ENCODE measurements at regions not wholly inside any gene's neighbourhood (a gene's known extent, or its start where the extent isn't known, plus 50 kb on each side); places are given as distances from the start of the nearest gene placed in this dataset.
"Not testable (repeated sequence)": the region's sequence is repeated elsewhere in the genome, so short reads cannot be mapped to it uniquely, and the experiment has no call there.

DNA sequence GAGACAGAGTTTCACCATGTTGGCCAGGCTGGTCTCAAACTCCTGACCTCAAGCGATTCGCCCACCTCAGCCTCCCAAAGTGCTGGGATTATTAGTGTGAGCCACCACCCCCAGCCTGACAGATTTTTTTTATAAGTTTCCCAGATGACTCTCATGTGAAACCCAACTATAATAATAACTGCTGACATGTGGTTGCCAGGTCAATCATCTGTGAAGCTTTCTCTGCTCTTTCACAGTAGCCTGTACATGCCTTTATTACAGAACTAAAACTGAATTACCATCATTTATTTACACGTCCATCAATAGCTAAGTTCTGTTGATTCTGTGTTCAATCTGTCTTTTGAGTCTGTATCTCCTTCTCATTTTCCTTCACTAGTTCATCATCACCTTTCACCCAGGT, 218.5 kb downstream of the RPS29 start:
- DNase-seq (ENCODE audit: low spot score), result no peak

DNA sequence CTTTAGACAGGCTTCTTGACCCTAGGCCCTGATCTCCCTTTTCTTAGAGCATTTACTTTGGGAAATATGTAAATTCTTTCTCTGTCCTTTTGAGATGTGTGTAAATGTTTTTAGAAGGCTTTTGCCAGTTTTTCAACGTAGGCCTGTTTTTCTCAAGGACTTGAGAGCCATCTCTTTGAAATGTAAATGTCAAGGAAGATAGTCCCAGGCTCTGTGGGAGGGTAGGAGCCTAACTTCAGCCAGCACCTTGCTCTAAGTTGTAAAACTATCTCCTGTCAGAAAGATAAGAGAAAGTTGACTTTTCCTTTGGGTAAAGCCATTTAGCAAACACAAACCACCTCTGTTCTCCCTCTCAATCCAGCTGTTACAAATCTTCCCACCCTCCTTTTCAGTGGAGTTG, 219.8 kb downstream of the RPS29 start:
- DNase-seq (ENCODE audit: low spot score), result no peak

DNA sequence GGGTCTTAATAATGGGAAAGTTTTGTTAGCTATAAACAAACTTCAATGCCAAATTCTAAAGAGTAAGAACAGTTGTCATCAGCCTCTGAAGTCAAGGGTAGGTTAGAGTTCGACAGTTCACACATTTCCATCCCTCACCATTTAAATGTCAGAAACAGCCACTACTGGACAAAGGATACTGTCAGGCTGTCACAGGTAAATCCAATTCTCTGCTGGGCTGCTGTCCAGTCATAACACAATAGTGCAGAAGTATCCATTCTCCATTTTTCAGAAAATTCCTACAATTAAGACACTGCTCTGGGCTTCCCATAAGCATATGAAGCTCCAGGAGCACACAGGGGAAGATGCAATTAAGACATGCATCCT, 221.4 kb downstream of the RPS29 start:
- DNase-seq (ENCODE audit: low spot score), result no peak

DNA sequence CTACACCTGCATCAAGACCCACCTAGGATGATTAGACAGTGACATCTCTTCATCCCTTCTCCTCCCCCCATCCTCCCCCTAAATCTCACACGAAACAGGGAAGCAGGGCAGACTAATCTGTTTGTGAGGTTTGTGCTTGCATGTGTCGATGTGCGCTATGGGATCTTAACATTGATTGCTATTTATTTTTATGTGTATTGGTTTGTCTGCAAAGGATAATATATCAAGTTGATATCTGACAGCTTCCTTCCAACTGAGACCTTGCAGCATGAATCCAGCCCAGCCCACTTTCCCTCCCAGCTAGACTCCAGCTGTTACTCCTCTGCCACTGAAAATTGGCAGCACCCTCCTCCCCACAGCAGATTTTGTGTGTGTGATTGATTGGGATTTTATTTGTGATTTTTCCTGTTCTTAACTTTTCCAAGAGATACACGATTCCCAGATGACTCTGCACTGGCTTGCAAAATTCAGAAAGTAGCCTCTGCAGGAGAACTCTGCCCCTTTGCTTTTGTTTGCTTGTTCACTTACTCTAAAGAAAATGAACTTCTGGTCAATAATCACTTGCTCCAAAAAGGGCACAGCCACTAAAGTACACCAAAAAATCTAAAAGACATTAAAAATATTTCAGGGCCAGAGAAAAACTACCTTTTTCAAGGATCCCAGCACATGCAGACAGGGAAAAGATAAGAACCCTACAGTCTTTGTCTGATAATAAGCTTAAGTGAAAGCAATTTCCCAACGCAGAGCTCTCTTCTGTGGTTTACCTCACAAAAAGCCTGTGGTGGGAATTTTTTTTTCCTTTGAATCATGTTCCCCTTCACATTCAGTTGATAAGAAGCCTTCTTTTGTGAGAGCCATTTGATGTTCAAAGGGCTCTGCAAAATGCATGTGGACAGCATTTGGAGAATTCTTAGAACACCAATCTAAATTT, 222.1 kb downstream of the RPS29 start:
- DNase-seq (ENCODE audit: low spot score), result no peak

DNA sequence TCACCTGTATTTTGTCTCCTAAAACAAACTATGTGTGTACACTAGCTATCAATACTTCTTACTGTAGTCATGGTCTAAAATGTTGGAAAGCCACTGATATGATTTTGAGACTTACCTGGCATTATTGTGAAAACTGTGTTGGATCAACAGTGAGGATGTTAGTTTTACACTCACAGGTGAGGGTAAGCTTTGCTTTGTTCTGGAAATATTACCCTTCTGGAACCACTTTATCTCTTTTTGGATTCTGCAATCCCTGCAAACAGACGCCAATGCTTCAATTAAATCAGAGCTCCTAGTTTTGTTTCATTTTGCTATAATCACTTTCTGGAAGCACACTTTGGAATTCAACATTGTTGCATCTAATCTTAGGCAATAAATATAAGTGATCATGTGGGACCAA, 223.3 kb downstream of the RPS29 start:
- no peak for DNase-seq (ENCODE audit: low spot score)

DNA sequence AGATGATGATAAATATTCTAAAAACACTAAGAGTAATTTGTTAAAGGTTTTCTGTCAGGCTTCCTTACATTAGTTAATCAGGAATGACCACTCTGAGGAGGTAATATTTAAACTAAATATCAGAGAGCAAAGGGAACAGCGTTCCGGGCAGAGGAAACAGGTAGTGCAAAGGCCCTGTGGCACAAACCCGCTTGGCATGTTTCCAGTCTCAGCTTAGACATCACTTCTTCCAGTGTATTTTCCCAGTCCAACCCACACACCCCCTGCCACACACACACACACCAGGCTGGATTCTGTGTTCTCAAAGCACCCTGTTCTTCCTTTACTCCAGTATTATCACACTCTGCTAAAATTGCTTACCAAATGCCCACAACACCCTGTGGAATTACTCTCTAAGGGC, 247.1 kb downstream of the RPS29 start:
- no peak for DNase-seq (ENCODE audit: low spot score)

DNA sequence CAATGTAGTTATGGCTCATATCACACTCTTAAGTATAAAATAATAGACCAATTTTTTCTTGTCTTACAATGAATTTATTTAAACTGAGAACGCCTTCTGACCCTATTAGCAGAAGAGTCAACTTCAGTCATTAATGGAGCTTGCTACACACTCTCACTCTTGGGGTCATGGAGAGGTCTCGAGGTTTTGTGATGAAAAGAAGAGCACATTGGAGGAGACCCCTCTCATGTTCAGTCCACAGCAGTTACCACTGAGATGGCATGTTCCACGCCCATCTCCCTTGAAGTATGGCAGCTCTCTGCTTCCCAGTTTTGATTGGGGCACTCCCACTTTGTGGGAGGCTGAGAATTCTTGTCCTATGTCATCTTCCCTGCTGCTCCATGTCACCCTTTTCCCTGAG, 266.4 kb downstream of the RPS29 start:
- no peak for DNase-seq (ENCODE audit: low spot score)

DNA sequence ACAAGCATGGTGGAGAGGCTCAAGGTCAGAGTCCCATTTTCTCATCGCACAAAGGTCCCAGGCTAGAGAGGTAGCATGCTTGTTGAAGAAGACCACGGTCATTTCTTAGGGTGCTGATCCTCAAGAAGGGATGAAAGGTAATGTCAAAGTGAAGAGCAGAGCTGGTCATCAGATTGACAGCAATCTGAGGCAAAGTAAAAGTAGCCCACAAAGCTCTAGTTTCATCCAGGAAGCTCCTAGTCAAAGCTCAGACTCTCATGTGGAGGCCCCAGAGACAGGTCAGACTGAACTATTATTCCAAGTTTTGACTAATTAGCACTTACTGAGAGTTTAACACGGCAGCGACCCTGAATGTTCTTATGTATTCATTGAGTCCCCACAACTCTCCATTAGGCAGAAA, 270.6 kb downstream of the RPS29 start:
- no peak for DNase-seq (ENCODE audit: low spot score)

DNA sequence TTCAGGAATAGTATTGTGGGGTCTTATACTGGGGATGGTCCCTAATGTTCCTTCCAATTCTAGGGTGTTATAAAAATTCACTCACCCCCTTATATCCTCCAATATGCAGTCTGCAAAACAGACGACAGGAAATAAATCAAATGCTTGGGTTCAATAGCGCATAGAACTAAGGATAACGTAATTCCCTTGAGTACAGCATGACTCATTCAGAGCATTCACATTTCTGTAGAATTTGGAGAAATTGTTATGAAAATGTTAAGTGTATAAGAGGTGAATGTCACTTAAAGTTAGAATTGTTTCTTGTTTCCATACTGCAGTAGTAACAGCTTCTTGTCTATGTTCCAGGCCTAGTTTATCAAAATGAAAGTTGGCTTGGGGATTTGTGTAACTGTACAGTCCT, 271.4 kb downstream of the RPS29 start:
- no peak for DNase-seq (ENCODE audit: low spot score)

DNA sequence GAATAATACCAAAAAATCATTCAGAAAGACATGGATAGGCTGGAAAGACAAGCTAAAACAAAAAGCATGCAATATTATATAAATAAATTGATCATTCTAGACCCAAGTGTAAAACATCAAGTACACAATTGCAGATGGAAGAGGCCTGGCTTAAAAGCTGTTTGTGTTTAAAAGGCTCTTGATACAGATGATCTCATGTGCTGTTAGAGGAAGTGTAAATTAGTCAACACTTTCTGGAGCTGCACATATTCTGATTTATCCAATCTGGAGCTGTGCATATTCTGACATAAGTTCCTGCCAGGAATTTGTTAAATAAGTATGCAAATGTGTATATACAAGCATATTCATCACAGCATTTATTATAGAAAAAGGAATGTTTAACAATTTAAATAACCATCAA, 273.1 kb downstream of the RPS29 start:
- no peak for DNase-seq (ENCODE audit: low spot score)

DNA sequence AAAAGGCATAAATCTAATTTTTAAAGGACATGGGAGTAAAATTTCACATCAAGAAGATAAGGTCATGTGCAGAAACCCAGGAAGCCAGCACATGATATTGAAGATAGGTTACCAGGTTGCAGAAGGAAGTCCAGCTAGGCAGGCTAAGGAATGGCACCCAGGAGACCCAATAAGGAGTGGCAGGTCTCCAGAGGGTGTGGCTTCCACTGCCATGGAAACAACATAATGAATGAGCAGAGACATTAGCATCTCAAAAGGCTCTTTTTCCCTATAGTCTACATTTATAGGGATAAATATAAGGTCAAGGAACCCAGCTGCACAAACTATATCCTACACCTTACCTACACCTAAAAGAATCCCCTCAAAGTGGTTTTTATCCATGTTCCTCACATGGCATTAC, 275.9 kb downstream of the RPS29 start:
- no peak for DNase-seq (ENCODE audit: low spot score)

DNA sequence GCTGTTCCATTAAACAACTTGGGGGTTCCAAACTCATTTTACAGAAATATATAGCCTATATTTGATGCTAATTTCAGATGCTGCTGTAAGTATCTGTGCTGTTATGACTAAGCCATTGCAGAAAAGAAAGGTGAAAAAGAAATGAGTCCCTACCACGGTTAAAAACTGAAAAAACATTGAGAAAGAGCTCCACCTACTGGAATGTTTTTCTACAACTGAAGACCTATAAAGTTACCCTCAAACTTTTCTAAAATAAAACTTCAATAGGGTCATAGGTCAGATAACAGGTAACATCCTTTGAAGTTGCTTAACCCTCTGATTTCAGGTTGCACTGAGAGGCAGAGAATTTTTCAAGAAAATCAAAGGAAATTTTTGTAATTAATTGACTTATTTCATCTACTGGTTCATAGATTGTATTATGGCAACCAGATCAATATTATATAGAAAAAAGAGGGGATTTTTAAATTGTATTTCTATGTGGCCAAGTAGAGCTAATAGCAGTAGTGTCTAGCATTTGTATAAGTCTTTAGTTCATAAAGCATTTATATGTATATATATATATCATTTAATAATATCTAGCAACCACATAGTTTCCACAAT, 279.9 kb downstream of the RPS29 start:
- DNase-seq (ENCODE audit: low spot score), result peak; percentile 18

DNA sequence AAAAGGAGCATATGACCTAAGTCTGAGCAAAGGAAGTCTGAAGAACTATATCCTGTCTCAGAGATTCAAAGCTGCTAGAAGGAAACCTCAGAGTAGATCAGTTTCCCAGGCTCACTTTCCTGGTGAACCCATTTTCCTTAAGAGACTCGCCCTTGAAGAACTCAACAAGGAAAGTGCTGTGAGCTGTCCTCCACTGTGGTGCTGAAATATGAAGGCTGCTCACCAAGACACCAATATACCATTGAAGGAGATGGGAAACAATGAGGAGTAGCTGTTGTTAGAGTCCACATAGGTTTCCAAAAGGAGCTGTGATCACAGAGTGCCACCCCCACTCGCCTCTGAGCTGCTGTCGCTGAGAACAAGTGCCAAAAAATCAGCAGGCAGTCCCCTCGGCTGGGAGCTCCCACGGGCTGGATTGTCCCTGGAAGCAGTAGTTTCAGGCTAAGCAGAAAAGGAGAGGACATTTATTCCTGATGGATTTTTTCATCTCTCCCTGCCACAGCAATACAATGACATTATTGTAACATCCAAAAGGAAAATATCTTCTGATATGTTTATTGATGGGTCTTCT, 282.1 kb downstream of the RPS29 start:
- DNase-seq (ENCODE audit: low spot score), result peak; percentile 15

DNA sequence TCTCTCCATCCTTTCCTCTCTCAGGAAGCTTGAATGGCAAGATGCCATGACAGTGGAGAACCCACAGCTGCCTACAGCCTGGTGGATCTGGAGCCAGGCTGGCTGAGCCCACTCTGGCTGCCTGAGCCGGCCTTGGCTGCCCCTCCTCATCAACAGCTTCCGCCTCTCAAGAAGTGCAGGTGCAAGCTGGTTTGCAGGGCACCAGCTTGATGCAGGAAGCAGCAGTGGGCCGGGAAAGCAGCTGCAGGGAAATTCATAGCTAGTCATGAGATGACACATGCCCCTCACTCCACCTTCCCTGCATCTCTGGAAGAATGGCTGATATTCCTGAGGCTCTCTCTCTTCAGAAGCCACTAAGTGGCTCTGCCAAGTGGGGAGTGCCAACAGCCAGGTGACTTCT, 289.1 kb downstream of the RPS29 start:
- no peak for DNase-seq (ENCODE audit: low spot score)

DNA sequence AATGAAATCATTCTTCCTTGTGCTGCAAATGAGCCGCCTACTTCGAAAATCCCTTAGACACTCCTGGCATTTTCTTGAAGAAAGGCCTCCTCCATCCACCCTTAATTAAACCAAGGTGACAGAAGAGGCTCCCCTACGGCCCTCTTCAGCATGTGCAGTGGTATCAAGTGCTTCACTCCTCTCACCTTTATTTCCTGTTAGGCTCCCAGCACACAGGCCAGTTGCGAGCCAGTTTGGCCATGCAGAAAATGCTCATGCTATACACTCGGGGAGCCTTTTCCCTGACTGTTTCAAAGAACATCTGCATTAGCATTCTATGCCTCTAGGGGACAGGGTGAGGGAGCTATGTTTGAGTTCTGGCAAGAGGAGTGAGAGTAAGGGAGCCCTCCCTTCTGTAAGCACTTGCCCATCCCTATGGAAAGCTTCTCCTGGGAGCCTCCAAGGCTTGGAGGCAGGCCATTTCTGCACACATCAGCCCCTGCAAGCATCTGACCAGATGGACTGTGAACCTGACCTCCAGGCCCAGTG, 291.5 kb downstream of the RPS29 start:
- no peak for DNase-seq (ENCODE audit: low spot score)

DNA sequence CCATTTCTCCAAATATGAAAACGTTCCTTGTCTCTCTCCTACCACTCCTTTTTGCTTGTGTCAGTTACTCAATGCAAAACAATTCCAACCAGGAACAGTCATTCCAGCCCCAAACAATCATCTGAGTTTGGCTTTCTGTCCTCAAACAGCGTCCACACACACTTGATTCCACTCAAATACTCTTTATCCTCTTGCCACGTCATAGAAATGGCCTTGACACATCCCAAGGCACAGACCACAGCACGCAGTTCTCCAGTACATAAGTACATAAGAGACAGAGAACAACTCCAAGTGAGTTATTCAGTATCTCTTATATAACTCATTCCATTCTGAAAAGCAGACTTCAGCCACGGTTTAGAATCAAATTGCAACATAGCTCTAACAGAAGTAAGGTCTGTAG, 299.2 kb downstream of the RPS29 start:
- no peak for DNase-seq (ENCODE audit: low spot score)

DNA sequence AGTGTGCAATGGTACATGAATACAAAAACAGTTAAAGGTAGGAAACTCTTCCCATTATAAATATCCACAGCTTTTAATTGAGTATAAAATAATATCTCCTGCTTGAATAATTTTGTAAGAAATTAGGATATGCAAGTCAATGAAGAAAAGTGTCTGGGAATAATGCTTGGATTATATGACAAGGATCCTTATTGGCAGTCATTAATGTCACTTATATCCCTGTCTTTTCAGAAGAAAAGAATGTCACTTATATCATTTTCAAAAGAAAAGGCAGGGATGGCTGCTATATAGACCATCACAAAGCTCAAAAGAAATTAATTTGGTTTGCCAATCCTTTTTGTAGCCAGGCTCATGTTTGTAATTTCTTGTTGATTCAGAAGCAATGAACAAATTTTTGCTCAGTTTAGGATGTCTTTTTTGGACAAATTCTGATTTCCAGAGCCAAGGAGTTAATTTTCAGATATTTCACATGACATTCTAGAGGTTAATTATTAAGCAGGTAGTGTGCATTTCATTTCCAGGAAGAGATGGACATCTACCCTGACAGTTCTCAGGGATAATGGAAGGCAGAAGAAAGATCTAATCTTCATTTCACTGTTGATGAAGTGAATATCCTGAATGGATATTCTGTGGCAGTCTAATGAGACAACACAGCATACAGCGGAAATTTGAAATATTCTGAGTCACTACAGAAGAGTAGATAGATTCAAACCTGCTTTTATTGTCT, 299.8 kb downstream of the RPS29 start:
- DNase-seq (ENCODE audit: low spot score), result no peak

DNA sequence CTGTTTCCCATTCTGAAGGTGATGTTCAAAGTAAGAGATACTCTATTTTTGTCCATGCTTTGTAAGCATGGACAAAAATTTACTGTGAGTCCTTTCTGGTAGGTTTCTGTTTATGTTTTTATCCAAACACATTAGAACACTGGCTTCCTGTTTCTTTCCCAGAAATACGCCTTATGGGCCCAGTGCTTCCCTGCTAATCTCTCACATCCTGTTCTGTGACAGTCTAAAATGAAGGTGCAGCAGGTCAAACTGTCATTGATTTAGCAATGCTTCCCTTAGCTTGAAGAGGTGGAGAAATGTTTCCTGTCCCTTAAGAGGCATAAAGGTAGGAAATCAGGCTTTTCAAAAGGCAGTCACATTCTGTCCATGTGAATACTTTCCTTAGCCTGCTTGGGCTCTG, 305.6 kb downstream of the RPS29 start:
- no peak for DNase-seq (ENCODE audit: low spot score)

DNA sequence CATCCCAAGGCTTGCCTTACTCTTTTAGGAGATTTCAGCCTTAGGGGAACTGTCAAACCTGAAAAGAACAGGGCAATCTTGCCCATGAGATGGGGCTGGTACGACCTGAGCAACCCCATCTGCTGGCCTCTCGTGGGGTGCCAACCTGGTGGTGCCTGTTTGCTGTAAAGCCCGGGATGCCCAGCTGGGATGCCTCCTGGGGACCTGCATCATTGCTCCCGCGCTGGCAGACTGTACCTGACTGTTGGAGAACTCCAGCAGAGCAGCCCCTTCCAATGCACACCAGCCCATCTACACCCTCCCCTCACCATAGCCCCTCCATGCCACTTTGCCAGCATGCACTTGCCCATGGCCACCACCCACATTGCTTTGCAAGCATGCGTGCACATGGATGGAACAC, 335.7 kb downstream of the RPS29 start:
- no peak for DNase-seq (ENCODE audit: low spot score)

DNA sequence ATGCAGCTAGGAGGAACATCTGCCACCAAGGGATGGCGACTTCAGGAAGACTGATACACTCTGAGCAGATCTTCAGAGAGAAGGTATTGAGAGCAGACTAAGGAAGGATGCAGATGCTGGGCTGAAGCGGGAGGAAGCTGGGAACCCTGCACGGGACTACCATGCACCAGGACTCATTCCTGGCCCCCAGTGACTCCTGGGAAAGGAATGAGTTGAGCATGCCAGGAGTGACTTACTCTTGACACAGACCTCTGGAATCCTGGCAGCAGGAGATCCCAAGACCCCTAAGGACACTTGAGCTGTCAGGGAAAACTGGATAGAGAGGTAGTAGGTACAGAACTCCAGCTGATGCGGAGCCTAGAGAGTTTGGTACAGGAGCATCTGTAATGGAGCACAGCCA, 336.1 kb downstream of the RPS29 start:
- DNase-seq (ENCODE audit: low spot score), result no peak

DNA sequence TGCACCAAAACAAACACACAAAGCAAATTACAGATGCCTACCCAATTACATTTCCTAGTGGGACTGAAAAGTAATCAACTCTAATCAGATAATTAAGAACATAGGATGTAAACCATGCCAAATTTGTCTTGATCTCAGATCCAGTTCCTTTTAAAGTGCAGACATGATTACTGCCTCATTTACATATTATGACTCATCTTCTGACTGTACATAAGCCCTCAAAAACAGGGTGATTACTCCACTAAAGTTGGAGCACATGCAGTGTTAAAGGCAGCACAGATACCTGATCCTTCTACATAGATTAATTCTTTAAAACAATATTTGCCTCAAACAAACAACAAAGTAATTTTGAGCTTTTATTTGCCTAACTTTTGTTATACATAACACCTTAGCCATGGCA, 337.2 kb downstream of the RPS29 start:
- no peak for DNase-seq (ENCODE audit: low spot score)

DNA sequence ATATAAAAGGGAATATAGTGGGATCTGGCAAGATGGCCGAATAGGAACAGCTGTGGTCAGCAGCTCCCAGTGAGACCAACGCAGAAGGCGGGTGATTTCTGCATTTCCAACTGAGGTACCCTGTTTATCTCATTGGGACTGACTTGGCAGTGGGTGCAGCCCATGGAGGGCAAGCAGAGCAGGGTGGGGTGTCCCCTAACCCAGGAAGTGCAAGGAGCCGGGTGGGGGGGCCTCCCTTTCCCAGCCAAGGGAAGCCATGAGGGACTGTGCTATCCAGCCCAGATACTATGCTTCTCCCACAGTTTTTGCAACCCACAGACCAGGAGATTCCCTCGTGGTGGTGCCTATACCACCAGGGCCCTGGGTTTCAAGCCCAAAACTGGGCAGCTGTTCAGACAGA, 342.4 kb downstream of the RPS29 start:
- not testable (repeated sequence) for DNase-seq (ENCODE audit: low spot score)

DNA sequence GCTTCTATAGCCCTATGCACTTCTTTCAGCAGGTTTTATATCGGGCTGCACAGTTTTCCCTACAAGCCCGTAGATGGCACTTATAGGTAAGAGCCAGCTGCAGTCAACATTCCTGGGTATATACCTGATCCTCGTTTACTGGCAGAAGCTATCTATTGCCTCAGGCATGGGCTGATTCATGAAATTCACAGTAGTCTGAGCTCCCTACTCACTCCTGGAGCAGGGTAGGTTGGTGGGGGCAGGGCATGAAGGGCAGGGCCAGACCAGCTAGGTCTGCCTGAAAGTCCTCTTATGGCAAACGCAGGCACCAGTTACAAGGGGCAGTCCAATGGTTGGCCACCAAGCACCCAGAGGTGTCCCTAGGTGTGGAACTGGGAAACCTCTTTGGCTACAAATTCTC, 345.8 kb downstream of the RPS29 start:
- DNase-seq (ENCODE audit: low spot score), result no peak
